Transverse colon (tissue), 4 donors: ENCODE measurements at regions not wholly inside any gene's neighbourhood (a gene's known extent, or its start where the extent isn't known, plus 50 kb on each side); places are given as distances from the start of the nearest gene placed in this dataset.

Experiments
- DNase-seq: peaks from one replicate; pipeline ENCODE4 v3.0.0-alpha.2; 2019
- H3K27ac ChIP-seq, 4 donors: fragments of 200-600 bp; sonication (generic); 2 replicates each; pipeline ENCODE4 v1.5.1; 2016 to 2018; ENCODE audit warnings: inconsistent platforms in 4 of 4
- H3K27me3 ChIP-seq: fragments of 200-600 bp; sonication (generic); 2 replicates; pipeline ENCODE4 v1.5.1; 2017; ENCODE audit warnings: inconsistent platforms
- H3K36me3 ChIP-seq, 4 donors: fragments of 200-600 bp; sonication (generic); 2 replicates each; pipeline ENCODE4 v1.5.1; 2017 to 2019; ENCODE audit warnings: inconsistent platforms in 4 of 4
- H3K4me1 ChIP-seq, 4 donors: fragments of 200-600 bp; sonication (generic); 2 replicates each; pipeline ENCODE4 v1.5.1; 2017 to 2020; ENCODE audit warnings: inconsistent platforms in 4 of 4
- H3K4me3 ChIP-seq, 4 donors: fragments of 200-600 bp; sonication (generic); 1 replicate in 1 of 4; 2 replicates in 3 of 4; pipeline versions ENCODE4 v1.5.1 to v1.6.1; 2017 to 2019; ENCODE audit warnings: inconsistent platforms in 4 of 4
- H3K9me3 ChIP-seq, 2 donors: fragments of 200-600 bp; sonication (generic); 2 replicates each; pipeline ENCODE4 v1.5.1; 2017 to 2019; ENCODE audit warnings: inconsistent platforms in 2 of 2
- EP300 ChIP-seq: sonication (generic); formaldehyde crosslinking; IDR thresholded peaks from one replicate; pipeline ENCODE4 v1.6.1; 2017; ENCODE audit warnings: antibody characterized with exemption, low read depth
- POLR2A ChIP-seq: fragments of 450-650 bp; IDR thresholded peaks from one replicate; pipeline ENCODE4 v1.6.1; 2016; ENCODE audit warnings: antibody characterized with exemption, mild to moderate bottlenecking, moderate library complexity
- POLR2AphosphoS5 ChIP-seq, 3 donors: sonication (generic); formaldehyde crosslinking; IDR thresholded peaks; one replicate each; pipeline ENCODE4 v1.6.1; 2016; ENCODE audit warnings: antibody characterized with exemption in 3 of 3
- WGBS, 2 donors: methylation state at CpG; one replicate each; pipeline ENCODE4 v1.1.5; 2018; ENCODE audit warnings: low coverage in 1 of 2; 5-methylcytosine and 5-hydroxymethylcytosine counted together
- in situ Hi-C, 4 donors: fragments of 200-750 bp; cut with MboI; loops; one replicate each; pipeline versions ENCODE4 v1.15.0 to v1.15.1; 2017; ENCODE audit warnings: low sequenced_read_pairs in 3 of 4, low pct_ligation_motif_present in 1 of 4, low pct_unique_long_range_greater_than_20kb in 1 of 4
- intact Hi-C: fragments of 100-400 bp; cut with DNase I; formaldehyde crosslinking; loops from one replicate; pipeline ENCODE4 v1.15.1; 2023; ENCODE audit warnings: low total_unique reads
- TF ChIP-seq, protein P1 (sequence below), 5 experiments: fragments of 200-600 bp in 3 of 5; fragments of 450-650 bp in 2 of 5; sonication (generic) in 3 of 5; IDR thresholded peaks; 1 replicate in 2 of 5; 2 replicates in 3 of 5; pipeline ENCODE4 v1.5.1; 2016 to 2017; ENCODE audit warnings: antibody characterized with exemption in 5 of 5, inconsistent platforms in 3 of 5, mild to moderate bottlenecking in 2 of 5, moderate library complexity in 1 of 5

DNA sequence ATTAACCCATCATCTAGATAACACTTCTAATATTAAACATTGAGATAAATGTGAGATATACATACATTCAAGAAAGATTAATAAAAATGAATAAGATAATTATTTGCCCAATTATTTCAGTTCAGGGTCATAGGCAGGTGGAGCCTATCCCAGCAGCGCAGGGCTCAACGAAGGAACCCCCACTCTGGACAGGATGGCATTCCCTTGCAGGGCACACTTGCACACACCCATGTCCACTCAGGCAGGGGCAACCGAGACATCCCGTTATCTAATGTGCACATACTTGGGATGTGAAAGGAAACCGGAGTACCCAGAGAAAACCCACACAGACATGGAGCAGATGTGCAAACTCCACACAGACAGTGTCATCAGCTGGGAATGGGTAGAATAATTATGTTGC lies 175.4 kb upstream of the CMC1 start:
- TF ChIP-seq, protein P1, sequence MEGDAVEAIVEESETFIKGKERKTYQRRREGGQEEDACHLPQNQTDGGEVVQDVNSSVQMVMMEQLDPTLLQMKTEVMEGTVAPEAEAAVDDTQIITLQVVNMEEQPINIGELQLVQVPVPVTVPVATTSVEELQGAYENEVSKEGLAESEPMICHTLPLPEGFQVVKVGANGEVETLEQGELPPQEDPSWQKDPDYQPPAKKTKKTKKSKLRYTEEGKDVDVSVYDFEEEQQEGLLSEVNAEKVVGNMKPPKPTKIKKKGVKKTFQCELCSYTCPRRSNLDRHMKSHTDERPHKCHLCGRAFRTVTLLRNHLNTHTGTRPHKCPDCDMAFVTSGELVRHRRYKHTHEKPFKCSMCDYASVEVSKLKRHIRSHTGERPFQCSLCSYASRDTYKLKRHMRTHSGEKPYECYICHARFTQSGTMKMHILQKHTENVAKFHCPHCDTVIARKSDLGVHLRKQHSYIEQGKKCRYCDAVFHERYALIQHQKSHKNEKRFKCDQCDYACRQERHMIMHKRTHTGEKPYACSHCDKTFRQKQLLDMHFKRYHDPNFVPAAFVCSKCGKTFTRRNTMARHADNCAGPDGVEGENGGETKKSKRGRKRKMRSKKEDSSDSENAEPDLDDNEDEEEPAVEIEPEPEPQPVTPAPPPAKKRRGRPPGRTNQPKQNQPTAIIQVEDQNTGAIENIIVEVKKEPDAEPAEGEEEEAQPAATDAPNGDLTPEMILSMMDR (IDR thresholded peaks at IDR 0.05), result no peak
- no peak for TF ChIP-seq POLR2AphosphoS5 (IDR thresholded peaks at IDR 0.05)
- TF ChIP-seq EP300, result no peak
- no peak for TF ChIP-seq POLR2A
- in situ Hi-C loops (no loop called here), intact Hi-C loops (no loop called here)
- Histone ChIP-seq H3K36me3 (no peaks in the 10 kb centered on the region), H3K9me3 (peaks cover 0 to 6% of the 10 kb centered on the region in 2 donors), H3K27me3 (no peaks in the 10 kb centered on the region), H3K4me3 (no peak overlapping the region), H3K27ac (no peak overlapping the region), H3K4me1 (peaks cover 0 to 15% (median 6%) of the 10 kb centered on the region in 4 donors)
- no peak for DNase-seq
- 91 to 100% methylated on average over 3 to 5 of the region's 5 CpGs for WGBS, 2 donors

DNA sequence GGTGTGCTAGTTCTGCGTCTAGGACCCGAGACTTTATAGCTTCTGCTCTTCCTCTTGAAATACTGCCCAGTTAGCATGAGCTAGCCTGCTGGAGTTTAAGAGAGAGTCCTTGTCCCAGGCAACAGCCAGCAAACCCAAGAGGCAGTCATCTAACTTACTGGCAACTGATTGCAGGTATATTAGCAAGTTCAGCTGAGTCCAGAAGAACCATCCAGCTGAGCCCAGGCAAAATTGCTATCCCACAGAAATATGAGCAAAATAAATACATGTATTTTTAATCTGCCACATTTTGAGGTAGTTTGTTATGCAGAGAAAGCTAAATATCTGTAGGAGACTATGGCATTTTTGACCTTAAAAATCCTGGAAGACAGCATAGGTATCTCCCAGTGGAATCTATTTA lies 174.4 kb upstream of the CMC1 start:
- no peaks in the 10 kb centered on the region for H3K36me3 ChIP-seq
- peaks cover 0 to 15% (median 6%) of the 10 kb centered on the region in 4 donors for H3K4me1 ChIP-seq
- no peak overlapping the region for H3K27ac ChIP-seq
- no peaks in the 10 kb centered on the region for H3K27me3 ChIP-seq
- DNase-seq, result no peak
- in situ Hi-C loops, result no loop called here
- intact Hi-C loops, result no loop called here
- TF ChIP-seq EP300 (no peak), POLR2A (no peak), POLR2AphosphoS5 (IDR thresholded peaks at IDR 0.05) (no peak)
- TF ChIP-seq, protein P1 (IDR thresholded peaks at IDR 0.05), result no peak
- H3K4me3 ChIP-seq, result no peak overlapping the region
- peaks cover 0 to 6% of the 10 kb centered on the region in 2 donors for H3K9me3 ChIP-seq
- WGBS, 2 donors, result 78% methylated on average over 2 of the region's 2 CpGs; no CpG with 5 or more reads in 1 of the 2 donors

DNA sequence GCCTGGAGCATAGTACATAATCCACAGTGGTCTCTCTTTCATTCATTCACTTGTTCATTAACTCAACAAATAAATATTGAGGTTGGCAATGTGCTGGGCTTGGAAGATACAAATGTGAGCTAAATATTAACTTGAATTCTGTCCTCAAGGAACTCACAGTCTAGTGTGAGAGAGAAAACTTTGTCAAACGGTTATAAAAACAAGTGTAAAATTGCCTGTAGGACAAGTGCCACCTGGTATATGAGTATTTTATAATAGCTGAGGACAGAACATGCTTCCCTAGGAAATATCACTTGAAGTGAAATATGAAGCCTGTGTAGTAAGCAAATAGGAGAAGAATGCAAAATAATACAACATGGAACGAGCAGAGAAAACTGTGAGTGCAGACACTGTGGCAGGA lies 173.1 kb upstream of the CMC1 start:
- 23 to 56% methylated on average over 2 of the region's 2 CpGs for WGBS, 2 donors
- DNase-seq, result no peak

DNA sequence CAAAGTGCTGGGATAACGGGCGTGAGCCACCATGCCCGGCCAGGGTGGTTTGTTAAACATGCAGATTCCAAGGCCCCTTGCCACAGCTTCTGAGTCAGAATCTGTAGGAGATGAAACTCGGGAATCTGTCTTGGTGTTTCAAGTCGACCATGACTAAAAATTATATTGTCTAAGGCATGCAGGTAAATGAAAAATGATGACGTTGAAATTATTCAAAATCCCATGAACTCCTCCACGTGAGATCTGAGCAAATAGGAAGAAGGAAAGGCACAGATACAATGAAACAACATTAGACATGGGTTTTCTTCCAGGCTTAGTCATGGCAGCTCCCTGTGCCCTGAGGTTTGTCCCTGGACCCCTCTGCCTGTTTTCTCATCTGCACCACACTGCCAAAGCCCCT lies 172.0 kb upstream of the CMC1 start:
- Histone ChIP-seq H3K4me1 (peaks cover 0 to 15% (median 6%) of the 10 kb centered on the region in 4 donors), H3K27ac (peak overlapping the region in 1 of 4 donors; percentile 68), H3K4me3 (no peak overlapping the region), H3K27me3 (no peaks in the 10 kb centered on the region), H3K9me3 (peaks cover 0 to 6% of the 10 kb centered on the region in 2 donors), H3K36me3 (no peaks in the 10 kb centered on the region)
- no peak for DNase-seq
- in situ Hi-C loops, result no loop called here
- 83 to 93% methylated on average over 7 of the region's 7 CpGs for WGBS, 2 donors
- TF ChIP-seq EP300 (no peak), POLR2A (no peak)
- TF ChIP-seq, protein P1 (IDR thresholded peaks at IDR 0.05), result no peak
- intact Hi-C loops, result no loop called here

More for the DNA sequence above, 173.1 kb upstream of the CMC1 start:
- TF ChIP-seq POLR2AphosphoS5 (IDR thresholded peaks at IDR 0.05), result no peak
- no peak for TF ChIP-seq POLR2A
- TF ChIP-seq, protein P1 (IDR thresholded peaks at IDR 0.05), result no peak
- no peak for TF ChIP-seq EP300
- H3K27me3 ChIP-seq, result no peaks in the 10 kb centered on the region
- H3K27ac ChIP-seq, result peak overlapping the region; percentile 53 to 68 (median 64)
- in situ Hi-C loops (no loop called here), intact Hi-C loops (no loop called here)
- peaks cover 0 to 15% (median 6%) of the 10 kb centered on the region in 4 donors for H3K4me1 ChIP-seq
- H3K4me3 ChIP-seq, result no peak overlapping the region
- peaks cover 0 to 6% of the 10 kb centered on the region in 2 donors for H3K9me3 ChIP-seq
- H3K36me3 ChIP-seq, result no peaks in the 10 kb centered on the region
